Ovary (tissue), 3 donors: ENCODE measurements at regions not wholly inside any gene's neighbourhood (a gene's known extent, or its start where the extent isn't known, plus 50 kb on each side); places are given as distances from the start of the nearest gene placed in this dataset.

ENCODE experiments used
- EP300 ChIP-seq: sonication (generic); formaldehyde crosslinking; IDR thresholded peaks from one replicate; pipeline ENCODE4 v1.6.1; 2017; ENCODE audit warnings: antibody characterized with exemption
- POLR2A ChIP-seq: fragments of 450-650 bp; IDR thresholded peaks from one replicate; pipeline ENCODE4 v1.6.1; 2017; ENCODE audit warnings: antibody characterized with exemption, mild to moderate bottlenecking, moderate library complexity
- TF ChIP-seq, protein P1 (sequence below), 3 donors: fragments of 450-650 bp in 2 of 3; fragments of 200-600 bp in 1 of 3; IDR thresholded peaks; one replicate each; pipeline versions ENCODE4 v1.5.1 to v1.8.0; 2016 to 2022; ENCODE audit warnings: antibody characterized with exemption in 3 of 3, mild to moderate bottlenecking in 1 of 3
- donor health status: DM: no; HTN: no; CAD: no.

GRCh38 chr11:31926106-31926505, 115.0 kb upstream of the PAX6 start:
- TF ChIP-seq, protein P1, sequence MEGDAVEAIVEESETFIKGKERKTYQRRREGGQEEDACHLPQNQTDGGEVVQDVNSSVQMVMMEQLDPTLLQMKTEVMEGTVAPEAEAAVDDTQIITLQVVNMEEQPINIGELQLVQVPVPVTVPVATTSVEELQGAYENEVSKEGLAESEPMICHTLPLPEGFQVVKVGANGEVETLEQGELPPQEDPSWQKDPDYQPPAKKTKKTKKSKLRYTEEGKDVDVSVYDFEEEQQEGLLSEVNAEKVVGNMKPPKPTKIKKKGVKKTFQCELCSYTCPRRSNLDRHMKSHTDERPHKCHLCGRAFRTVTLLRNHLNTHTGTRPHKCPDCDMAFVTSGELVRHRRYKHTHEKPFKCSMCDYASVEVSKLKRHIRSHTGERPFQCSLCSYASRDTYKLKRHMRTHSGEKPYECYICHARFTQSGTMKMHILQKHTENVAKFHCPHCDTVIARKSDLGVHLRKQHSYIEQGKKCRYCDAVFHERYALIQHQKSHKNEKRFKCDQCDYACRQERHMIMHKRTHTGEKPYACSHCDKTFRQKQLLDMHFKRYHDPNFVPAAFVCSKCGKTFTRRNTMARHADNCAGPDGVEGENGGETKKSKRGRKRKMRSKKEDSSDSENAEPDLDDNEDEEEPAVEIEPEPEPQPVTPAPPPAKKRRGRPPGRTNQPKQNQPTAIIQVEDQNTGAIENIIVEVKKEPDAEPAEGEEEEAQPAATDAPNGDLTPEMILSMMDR (IDR thresholded peaks at IDR 0.05), result no peak
- TF ChIP-seq POLR2A (no peak), EP300 (no peak)
